Gastroesophageal sphincter (tissue), 4 donors: ENCODE measurements at regions not wholly inside any gene's neighbourhood (a gene's known extent, or its start where the extent isn't known, plus 50 kb on each side); places are given as distances from the start of the nearest gene placed in this dataset.
"Not testable (repeated sequence)": the region's sequence is repeated elsewhere in the genome, so short reads cannot be mapped to it uniquely, and the experiment has no call there.

Experiments used
- ATAC-seq: fragments of 150-250 bp; one replicate; pipeline ENCODE4 v1.9.1; 2016; ENCODE audit warnings: mild to moderate bottlenecking, moderate library complexity
- H3K27ac ChIP-seq, 4 donors: fragments of 200-600 bp; sonication (generic) in 3 of 4; 1 replicate in 3 of 4; 2 replicates in 1 of 4; pipeline ENCODE4 v1.5.1; 2016 to 2019
- H3K27me3 ChIP-seq: fragments of 200-600 bp; sonication (generic); one replicate; pipeline ENCODE4 v1.5.1; 2019
- H3K36me3 ChIP-seq, 2 donors: fragments of 200-600 bp; sonication (generic); one replicate each; pipeline ENCODE4 v1.5.1; 2019; ENCODE audit warnings: control low read depth in 1 of 2
- H3K4me1 ChIP-seq, 3 donors: fragments of 200-600 bp; sonication (generic); 1 replicate in 2 of 3; 2 replicates in 1 of 3; pipeline ENCODE4 v1.5.1; 2016 to 2019; ENCODE audit warnings: control low read depth in 2 of 3
- H3K4me3 ChIP-seq, 2 donors: fragments of 200-600 bp; sonication (generic); one replicate each; pipeline ENCODE4 v1.5.1; 2019; ENCODE audit warnings: mild to moderate bottlenecking in 1 of 2, moderate library complexity in 1 of 2
- H3K9me3 ChIP-seq, 3 donors: fragments of 200-600 bp; sonication (generic); one replicate each; pipeline ENCODE4 v1.5.1; 2017 to 2019; ENCODE audit warnings: control low read depth in 2 of 3
- WGBS, 2 donors: methylation state at CpG; one replicate each; pipeline ENCODE4 v1.1.5; 2018; ENCODE audit warnings: low coverage in 1 of 2; 5-methylcytosine and 5-hydroxymethylcytosine counted together

- peak; percentile 51 for ATAC-seq
- not testable (repeated sequence) for H3K9me3 ChIP-seq, H3K36me3 ChIP-seq, H3K4me3 ChIP-seq, H3K27ac ChIP-seq, H3K27me3 ChIP-seq, H3K4me1 ChIP-seq
- no CpG with 5 or more reads among the region's 10 CpGs for WGBS, 2 donors
These were observed 197.0 kb downstream of the TP53TG3F start for GRCh38 chr16:33656394-33656793.

DNA sequence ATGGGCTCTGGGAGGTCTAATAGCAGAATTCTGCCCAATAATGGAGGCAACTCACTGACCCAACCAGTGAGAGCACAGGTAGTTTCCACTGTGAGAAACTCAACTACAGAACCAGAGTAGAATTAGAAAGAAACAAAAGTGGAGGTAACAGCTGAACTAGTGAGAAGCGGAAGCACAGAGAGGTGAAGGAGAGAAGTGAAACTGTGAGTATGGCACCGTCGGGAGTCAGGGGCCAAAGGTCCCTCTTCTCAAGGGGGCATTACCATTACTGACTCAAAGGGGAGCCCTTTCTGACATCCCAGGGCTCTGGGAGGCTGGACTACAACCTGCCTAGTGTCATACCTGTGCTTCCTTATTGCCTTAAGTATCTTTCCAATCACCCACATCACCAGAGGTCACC lies 198.3 kb downstream of the TP53TG3F start:
- not testable (repeated sequence) for ATAC-seq, H3K27me3 ChIP-seq, H3K4me1 ChIP-seq, H3K27ac ChIP-seq, H3K4me3 ChIP-seq, H3K36me3 ChIP-seq, H3K9me3 ChIP-seq
- WGBS, 2 donors, result no CpG with 5 or more reads among the region's 3 CpGs

DNA sequence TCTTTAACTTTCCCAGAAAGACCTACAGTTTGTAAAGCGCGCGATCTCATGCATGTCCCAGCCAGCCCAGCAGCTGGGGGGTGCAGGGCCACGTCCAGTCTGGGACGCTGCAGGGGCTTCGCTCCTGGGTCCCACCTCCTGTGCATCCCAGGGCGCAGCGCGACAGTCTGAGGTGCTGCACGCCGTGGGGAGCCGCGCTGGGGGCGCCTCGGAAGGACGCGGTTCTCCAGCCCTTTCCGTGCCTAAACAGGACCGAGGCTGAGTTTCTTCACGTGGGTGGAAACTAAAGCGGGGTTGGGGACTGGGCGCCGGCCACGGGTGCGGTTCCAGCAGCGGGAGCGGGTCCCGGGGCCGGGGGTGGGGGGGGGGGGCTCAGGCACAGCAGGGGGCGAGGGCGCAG lies 221.4 kb downstream of the TP53TG3F start:
- H3K4me3 ChIP-seq, H3K4me1 ChIP-seq, H3K27me3 ChIP-seq, H3K36me3 ChIP-seq, H3K27ac ChIP-seq, ATAC-seq, H3K9me3 ChIP-seq: not testable (repeated sequence)
- WGBS, 2 donors, result no CpG with 5 or more reads among the region's 31 CpGs

GRCh38 chr16:33700320-33700719 lies 240.9 kb downstream of the TP53TG3F start:
- H3K27ac ChIP-seq, ATAC-seq, H3K4me3 ChIP-seq, H3K4me1 ChIP-seq, H3K36me3 ChIP-seq, H3K9me3 ChIP-seq, H3K27me3 ChIP-seq: not testable (repeated sequence)
- WGBS, 2 donors, result 52 to 70% methylated on average over 2 of the region's 2 CpGs

DNA sequence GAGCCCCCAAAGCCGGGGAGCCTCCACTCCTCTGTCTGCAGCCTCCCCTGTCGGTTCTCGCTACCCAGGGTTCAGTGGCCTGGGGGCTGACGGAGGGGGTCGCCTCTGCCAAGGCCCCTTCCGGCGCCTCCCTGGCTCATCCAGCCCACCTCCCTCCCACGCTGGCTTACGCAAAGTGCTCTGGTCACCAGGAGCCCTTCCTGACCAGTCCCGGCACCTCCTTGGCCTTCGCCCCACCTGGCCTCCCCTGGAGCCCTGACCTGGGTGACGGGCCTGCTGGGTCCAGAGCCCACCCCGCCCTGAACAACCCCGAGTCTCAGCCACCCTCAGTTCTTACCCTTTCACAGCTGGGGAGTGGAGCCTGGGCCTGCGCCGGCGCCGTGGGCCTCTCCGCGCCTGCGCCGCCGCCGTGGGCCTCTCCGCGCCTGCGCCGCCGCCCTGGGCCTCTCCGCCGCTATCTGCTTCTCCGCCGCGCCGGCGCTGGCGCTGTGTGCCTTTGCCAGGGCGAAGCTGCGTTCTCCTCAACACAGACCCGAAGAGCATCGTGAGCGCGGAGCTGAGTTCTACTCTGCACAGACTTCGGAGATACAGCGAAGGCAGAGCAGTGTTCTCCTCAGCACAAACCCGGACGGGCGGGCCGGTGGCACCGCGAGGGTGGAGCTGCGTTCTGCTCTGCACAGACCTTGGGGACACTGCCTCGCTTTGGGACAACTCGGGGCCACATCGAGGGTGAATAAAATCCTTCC lies 247.6 kb downstream of the TP53TG3F start:
- not testable (repeated sequence) for ATAC-seq, H3K36me3 ChIP-seq, H3K9me3 ChIP-seq, H3K27me3 ChIP-seq, H3K27ac ChIP-seq, H3K4me3 ChIP-seq, H3K4me1 ChIP-seq
- 80% methylated on average over 1 of the region's 55 CpGs; no CpG with 5 or more reads in 1 of the 2 donors for WGBS, 2 donors

- not testable (repeated sequence) for H3K4me1 ChIP-seq, H3K9me3 ChIP-seq, H3K4me3 ChIP-seq, ATAC-seq, H3K27me3 ChIP-seq, H3K36me3 ChIP-seq, H3K27ac ChIP-seq
- no CpG with 5 or more reads among the region's 14 CpGs for WGBS, 2 donors
These were observed 248.2 kb downstream of the TP53TG3F start for GRCh38 chr16:33707591-33707934.

DNA sequence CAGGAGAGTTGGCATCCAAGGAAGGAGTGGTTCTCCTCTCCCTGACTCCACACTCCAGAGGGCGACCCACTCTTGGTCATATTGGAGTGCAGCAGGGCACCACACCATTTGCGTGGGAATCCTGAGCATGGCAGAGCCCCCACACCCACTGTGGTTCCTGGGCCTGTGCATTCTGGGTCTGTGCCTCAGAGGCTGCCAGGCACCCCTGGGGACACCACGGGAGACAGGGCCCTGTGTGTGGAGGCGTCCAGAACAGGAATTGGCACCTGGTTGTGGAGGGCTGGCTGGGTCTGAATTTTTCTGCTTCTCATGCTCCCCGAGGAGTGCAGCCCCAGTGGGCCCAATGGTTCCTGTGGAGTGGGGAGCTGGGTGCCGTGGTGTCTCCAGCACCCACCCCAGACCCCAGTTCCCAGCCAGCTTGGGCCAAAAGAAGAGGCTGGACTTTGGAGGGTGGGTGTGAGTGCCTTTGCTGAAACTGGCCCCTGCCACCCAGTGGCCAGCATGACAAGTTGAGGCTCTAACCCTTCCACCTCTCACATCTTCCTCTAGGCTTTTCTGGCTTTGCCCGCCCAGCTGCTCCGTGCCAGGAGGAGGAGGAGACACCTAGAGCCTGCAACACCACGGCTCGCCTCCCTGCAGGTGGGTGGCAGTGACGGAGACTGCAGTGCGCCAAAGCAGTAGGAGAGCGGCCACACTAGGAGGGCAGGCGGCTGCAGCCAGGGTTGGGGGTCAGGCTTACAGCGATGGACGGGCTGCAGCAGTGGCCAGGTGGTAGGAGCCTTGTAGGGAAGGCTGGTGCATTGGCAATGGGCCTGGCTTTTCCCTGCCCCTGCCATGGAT lies 250.7 kb downstream of the TP53TG3F start:
- not testable (repeated sequence) for H3K36me3 ChIP-seq, H3K27me3 ChIP-seq, H3K4me3 ChIP-seq, H3K27ac ChIP-seq, ATAC-seq, H3K4me1 ChIP-seq
- 40 to 70% methylated on average over 1 to 2 of the region's 16 CpGs for WGBS, 2 donors
- H3K9me3 ChIP-seq, result peaks cover 0 to 13% (median 0%) of the 10 kb centered on the region in 3 donors

DNA sequence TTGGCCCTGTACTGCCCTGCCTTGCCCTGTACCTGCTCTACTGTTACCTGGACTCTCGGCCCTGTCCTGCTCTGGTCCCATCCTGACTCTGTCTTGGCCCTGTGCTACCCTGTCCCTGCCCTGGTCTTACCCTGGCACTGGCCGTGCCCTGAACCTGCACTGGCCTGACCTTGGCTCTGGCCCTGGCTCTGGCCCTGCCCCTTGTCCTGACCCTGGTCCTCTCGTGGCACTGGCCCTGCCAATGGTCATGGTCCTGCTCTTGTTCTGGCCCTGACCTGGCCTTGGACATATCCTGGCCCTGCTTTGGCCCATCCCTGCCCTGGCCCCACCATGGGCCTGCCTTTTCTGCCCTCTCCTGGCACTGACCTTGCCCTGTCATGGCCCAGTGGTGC lies 251.3 kb downstream of the TP53TG3F start:
- not testable (repeated sequence) for H3K4me3 ChIP-seq, ATAC-seq, H3K27ac ChIP-seq, H3K27me3 ChIP-seq, H3K4me1 ChIP-seq, H3K36me3 ChIP-seq
- H3K9me3 ChIP-seq, result peaks cover 0 to 13% (median 0%) of the 10 kb centered on the region in 3 donors
- whole genome bisulfite sequencing, 2 donors, result 73 to 100% methylated on average over 1 to 2 of the region's 3 CpGs

DNA sequence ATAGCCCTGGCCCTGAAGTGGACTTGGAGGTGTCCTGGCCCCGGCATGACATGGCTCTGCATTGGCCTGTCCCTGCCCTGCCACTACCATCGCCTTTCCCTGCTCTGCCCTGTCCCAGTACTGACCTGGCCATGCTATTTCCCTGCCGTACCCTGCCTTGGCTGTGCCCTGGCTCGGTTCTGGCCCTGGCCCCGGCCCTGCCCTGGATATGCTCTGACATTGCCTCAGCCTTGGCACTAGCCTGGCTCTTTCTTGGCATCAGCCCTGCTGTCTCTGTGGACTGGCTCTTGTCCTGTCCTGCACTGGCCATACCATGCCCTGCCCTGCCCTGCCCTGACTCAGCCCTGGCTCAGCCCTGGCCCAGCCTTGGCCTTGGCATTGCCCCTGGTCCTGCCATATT lies 252.2 kb downstream of the TP53TG3F start:
- whole genome bisulfite sequencing, 2 donors, result 57% methylated on average over 1 of the region's 5 CpGs; no CpG with 5 or more reads in 1 of the 2 donors

DNA sequence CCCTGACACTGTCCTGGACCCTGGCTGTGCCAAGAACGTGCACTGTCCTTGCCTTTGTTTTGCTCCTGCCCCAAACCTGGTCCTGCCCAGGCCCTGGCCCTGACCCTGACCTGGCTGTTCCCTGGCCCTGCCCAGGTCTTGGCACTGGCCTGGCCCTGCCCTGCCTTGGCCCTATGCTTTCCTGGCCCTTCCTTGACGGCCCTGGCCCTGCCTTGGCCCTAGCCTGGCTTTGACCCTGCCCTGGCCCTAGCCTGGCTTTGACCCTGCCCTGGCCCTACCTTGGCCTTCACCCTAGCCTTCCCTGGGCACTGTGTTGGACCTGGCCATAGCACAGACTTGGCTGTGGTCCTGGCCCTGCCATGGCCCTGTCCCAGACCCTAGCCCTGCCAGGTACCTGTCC lies 252.9 kb downstream of the TP53TG3F start:
- not testable (repeated sequence) for H3K4me3 ChIP-seq, H3K36me3 ChIP-seq, H3K9me3 ChIP-seq, H3K27me3 ChIP-seq, H3K4me1 ChIP-seq, H3K27ac ChIP-seq, ATAC-seq
- no CpG with 5 or more reads among the region's 2 CpGs for WGBS, 2 donors

More for the DNA sequence above, 252.2 kb downstream of the TP53TG3F start:
- H3K4me3 ChIP-seq, H3K4me1 ChIP-seq, ATAC-seq, H3K27ac ChIP-seq, H3K27me3 ChIP-seq, H3K36me3 ChIP-seq: not testable (repeated sequence)
- H3K9me3 ChIP-seq, result peaks cover 0 to 13% (median 0%) of the 10 kb centered on the region in 3 donors

GRCh38 chr16:33712851-33713709 lies 253.7 kb downstream of the TP53TG3F start:
- not testable (repeated sequence) for H3K4me1 ChIP-seq, H3K36me3 ChIP-seq, ATAC-seq, H3K4me3 ChIP-seq, H3K27ac ChIP-seq, H3K9me3 ChIP-seq, H3K27me3 ChIP-seq
- whole genome bisulfite sequencing, 2 donors, result 70 to 100% methylated on average over 1 to 2 of the region's 5 CpGs

DNA sequence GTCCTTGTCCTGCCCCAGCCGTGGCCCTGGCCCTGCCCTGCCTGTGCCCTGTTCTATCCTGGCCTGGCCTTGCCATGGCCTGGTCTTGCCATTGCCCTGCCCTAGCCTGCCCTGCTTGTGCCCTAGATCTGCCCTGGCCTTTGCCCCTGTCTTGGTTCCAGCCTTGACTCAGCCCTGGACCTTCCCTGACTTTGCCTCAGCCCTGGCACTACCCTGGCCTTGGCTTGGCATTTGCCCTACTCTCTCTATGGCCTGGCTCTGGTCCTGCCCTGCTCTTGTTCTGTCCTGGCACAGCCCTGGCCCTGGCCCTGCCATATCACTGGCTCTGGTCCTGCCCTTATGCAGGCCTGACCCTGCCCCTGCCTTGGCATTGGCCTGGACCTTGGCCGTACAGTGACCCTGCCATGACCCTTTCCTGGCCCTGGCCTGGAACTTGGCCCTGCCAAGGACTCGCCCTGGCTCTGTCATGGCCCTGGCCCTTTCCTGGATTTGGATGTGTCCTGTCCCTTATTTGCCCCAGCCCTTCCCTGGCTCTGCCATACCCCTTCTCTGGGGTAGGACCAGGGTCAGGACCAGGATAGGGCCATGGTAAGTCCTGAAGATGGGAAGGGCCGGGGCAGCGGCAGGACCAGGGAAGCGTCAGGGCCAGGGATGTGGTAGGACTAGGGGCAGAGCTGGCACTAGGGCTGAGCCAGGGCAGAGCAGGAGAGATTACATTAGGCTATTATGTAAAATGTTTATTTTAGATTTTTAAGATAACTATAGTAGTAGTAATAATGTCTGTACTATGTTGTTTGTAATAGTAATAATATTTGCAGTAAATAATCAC lies 254.5 kb downstream of the TP53TG3F start:
- H3K9me3 ChIP-seq, H3K4me1 ChIP-seq, H3K27me3 ChIP-seq, H3K4me3 ChIP-seq, H3K27ac ChIP-seq, ATAC-seq, H3K36me3 ChIP-seq: not testable (repeated sequence)
- WGBS, 2 donors, result 78% methylated on average over 4 of the region's 6 CpGs; no CpG with 5 or more reads in 1 of the 2 donors
